ENCODE measurements at regions not wholly inside any gene's neighbourhood (a gene's known extent, or its start where the extent isn't known, plus 50 kb on each side); places are given as distances from the start of the nearest gene placed in this dataset.

- Histone ChIP-seq H3K36me3 (no peaks in the 10 kb centered on the region), H3K27ac (no peak overlapping the region), H3K9me3 (no peaks in the 10 kb centered on the region), H3K27me3 (no peaks in the 10 kb centered on the region), H3K4me3 (no peak overlapping the region), H3K4me1 (no peaks in the 10 kb centered on the region)
- TF ChIP-seq POLR2A (IDR thresholded peaks at IDR 0.05) (no peak), EP300 (IDR thresholded peaks at IDR 0.05) (no peak)
- no peak for DNase-seq (ENCODE audit: low spot score in 2 of 2)
Observed at GRCh38 chr6:104252276-104252675, 607.4 kb downstream of the HACE1 start.

DNA sequence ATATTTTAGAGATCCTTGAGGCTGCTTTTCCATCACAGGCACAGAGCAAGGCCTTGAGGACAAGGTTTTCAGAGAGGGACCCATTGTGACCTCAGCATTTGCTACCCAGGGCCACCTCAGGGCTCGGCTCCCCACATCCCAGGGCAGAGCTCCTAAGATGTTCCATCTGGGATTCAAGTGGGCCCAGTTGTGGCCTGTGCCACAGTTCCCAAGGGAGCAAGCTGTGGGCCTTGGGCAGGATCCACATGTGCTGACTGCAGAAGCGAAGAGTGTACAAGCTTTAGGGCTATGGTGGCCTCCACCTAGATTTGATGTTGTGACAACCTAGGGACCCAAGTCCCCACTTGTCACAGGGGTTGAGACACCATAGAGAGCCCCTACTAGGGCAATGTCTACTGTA, 608.1 kb downstream of the HACE1 start:
- no peak for DNase-seq (ENCODE audit: low spot score in 2 of 2)
- TF ChIP-seq POLR2A (IDR thresholded peaks at IDR 0.05): no peak
- TF ChIP-seq EP300 (IDR thresholded peaks at IDR 0.05): no peak
- TF ChIP-seq, protein P1, sequence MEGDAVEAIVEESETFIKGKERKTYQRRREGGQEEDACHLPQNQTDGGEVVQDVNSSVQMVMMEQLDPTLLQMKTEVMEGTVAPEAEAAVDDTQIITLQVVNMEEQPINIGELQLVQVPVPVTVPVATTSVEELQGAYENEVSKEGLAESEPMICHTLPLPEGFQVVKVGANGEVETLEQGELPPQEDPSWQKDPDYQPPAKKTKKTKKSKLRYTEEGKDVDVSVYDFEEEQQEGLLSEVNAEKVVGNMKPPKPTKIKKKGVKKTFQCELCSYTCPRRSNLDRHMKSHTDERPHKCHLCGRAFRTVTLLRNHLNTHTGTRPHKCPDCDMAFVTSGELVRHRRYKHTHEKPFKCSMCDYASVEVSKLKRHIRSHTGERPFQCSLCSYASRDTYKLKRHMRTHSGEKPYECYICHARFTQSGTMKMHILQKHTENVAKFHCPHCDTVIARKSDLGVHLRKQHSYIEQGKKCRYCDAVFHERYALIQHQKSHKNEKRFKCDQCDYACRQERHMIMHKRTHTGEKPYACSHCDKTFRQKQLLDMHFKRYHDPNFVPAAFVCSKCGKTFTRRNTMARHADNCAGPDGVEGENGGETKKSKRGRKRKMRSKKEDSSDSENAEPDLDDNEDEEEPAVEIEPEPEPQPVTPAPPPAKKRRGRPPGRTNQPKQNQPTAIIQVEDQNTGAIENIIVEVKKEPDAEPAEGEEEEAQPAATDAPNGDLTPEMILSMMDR (IDR thresholded peaks at IDR 0.05): no peak
- 78 to 100% methylated on average over 2 of the region's 2 CpGs for WGBS, 2 donors

GRCh38 chr6:104240865-104241264, 618.9 kb downstream of the HACE1 start:
- Histone ChIP-seq H3K27ac (no peak overlapping the region), H3K27me3 (no peaks in the 10 kb centered on the region), H3K4me1 (no peaks in the 10 kb centered on the region), H3K4me3 (no peak overlapping the region), H3K36me3 (no peaks in the 10 kb centered on the region), H3K9me3 (peaks cover 0 to 8% (median 0%) of the 10 kb centered on the region in 4 donors)
- DNase-seq (ENCODE audit: low spot score in 2 of 2): no peak
- TF ChIP-seq EP300 (IDR thresholded peaks at IDR 0.05): no peak
- no peak for TF ChIP-seq POLR2A (IDR thresholded peaks at IDR 0.05)
- TF ChIP-seq, protein P1 (IDR thresholded peaks at IDR 0.05): no peak
- WGBS, 2 donors: 80 to 88% methylated on average over 2 of the region's 2 CpGs

More for the DNA sequence above, 608.1 kb downstream of the HACE1 start:
- no peak overlapping the region for H3K27ac ChIP-seq
- H3K4me3 ChIP-seq: no peak overlapping the region
- H3K9me3 ChIP-seq: no peaks in the 10 kb centered on the region
- no peaks in the 10 kb centered on the region for H3K27me3 ChIP-seq
- no peaks in the 10 kb centered on the region for H3K36me3 ChIP-seq
- H3K4me1 ChIP-seq: no peaks in the 10 kb centered on the region

- no peak for DNase-seq (ENCODE audit: low spot score in 2 of 2)
- Histone ChIP-seq H3K9me3 (peaks cover 0 to 8% (median 0%) of the 10 kb centered on the region in 4 donors), H3K36me3 (no peaks in the 10 kb centered on the region), H3K27me3 (no peaks in the 10 kb centered on the region), H3K4me1 (no peaks in the 10 kb centered on the region), H3K27ac (no peak overlapping the region), H3K4me3 (no peak overlapping the region)
- WGBS, 2 donors: 86 to 88% methylated on average over 5 of the region's 5 CpGs
- no peak for TF ChIP-seq EP300 (IDR thresholded peaks at IDR 0.05)
- TF ChIP-seq, protein P1 (IDR thresholded peaks at IDR 0.05): no peak
Observed at GRCh38 chr6:104239971-104240370, 619.7 kb downstream of the HACE1 start.

DNA sequence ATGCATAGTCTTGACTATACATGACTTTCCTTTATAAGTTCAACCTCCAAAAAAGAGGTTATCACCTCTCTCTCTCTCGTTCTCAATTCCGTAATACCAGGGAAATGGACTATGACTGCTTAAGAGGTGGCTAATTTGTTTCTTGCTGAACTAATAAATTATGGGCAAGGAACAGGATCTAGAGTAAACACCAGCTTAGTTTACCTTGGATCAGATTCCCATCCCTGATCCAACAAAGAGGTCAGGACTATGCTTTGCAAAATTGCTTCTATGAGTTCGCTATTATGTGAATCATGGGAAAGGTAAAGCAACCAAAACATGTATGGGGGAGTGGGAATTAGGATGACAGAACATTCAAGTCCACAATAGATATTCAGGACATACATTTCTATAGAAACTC, 630.7 kb downstream of the HACE1 start:
- no peak for DNase-seq (ENCODE audit: low spot score in 2 of 2)
- whole genome bisulfite sequencing, 2 donors: 52 to 75% methylated on average over 3 of the region's 3 CpGs
- Histone ChIP-seq H3K9me3 (no peaks in the 10 kb centered on the region), H3K4me1 (peaks cover 0 to 13% (median 0%) of the 10 kb centered on the region in 4 donors), H3K4me3 (no peak overlapping the region), H3K36me3 (no peaks in the 10 kb centered on the region), H3K27ac (no peak overlapping the region), H3K27me3 (no peaks in the 10 kb centered on the region)
- TF ChIP-seq POLR2A (IDR thresholded peaks at IDR 0.05): no peak
- no peak for TF ChIP-seq EP300 (IDR thresholded peaks at IDR 0.05)
- TF ChIP-seq, protein P1 (IDR thresholded peaks at IDR 0.05): no peak

GRCh38 chr6:104227508-104227907, 632.2 kb downstream of the HACE1 start:
- 35 to 45% methylated on average over 2 of the region's 2 CpGs for WGBS, 2 donors
- DNase-seq (ENCODE audit: low spot score in 2 of 2): no peak
- H3K4me3 ChIP-seq: no peak overlapping the region

More at GRCh38 chr6:104227508-104227907, 632.2 kb downstream of the HACE1 start:
- no peaks in the 10 kb centered on the region for H3K9me3 ChIP-seq
- H3K27ac ChIP-seq: peak overlapping the region in 1 of 4 donors; percentile 2
- H3K4me1 ChIP-seq: peaks cover 0 to 13% (median 0%) of the 10 kb centered on the region in 4 donors
- H3K27me3 ChIP-seq: no peaks in the 10 kb centered on the region
- TF ChIP-seq POLR2A (IDR thresholded peaks at IDR 0.05) (no peak), EP300 (IDR thresholded peaks at IDR 0.05) (no peak)
- TF ChIP-seq, protein P1 (IDR thresholded peaks at IDR 0.05): no peak
- no peaks in the 10 kb centered on the region for H3K36me3 ChIP-seq

Data from tibial nerve (tissue), 4 donors.